ENCODE measurements at regions not wholly inside any gene's neighbourhood (a gene's known extent, or its start where the extent isn't known, plus 50 kb on each side); places are given as distances from the start of the nearest gene placed in this dataset.

- TF ChIP-seq CTCF (IDR thresholded peaks at IDR 0.05) (no peak), POLR2A (IDR thresholded peaks at IDR 0.05) (no peak)
Measured at GRCh38 chr15:29342201-29342600, 72.6 kb upstream of the NSMCE3 start.
